Stomach (tissue), 8 donors: ENCODE measurements at regions not wholly inside any gene's neighbourhood (a gene's known extent, or its start where the extent isn't known, plus 50 kb on each side); places are given as distances from the start of the nearest gene placed in this dataset.

ENCODE experiments used
- DNase-seq, 2 donors: peaks; one replicate each; pipeline versions ENCODE4 v3.0.0 to v3.0.0-alpha.2; 2013 to 2019
- H3K27ac ChIP-seq, 5 donors: fragments of 200-600 bp in 4 of 5; sonication (generic) in 4 of 5; one replicate each; pipeline ENCODE4 v1.5.1; 2013 to 2019; ENCODE audit warnings: mild to moderate bottlenecking in 1 of 5, moderate library complexity in 1 of 5
- H3K27me3 ChIP-seq, 3 donors: fragments of 200-600 bp; sonication (generic); one replicate each; pipeline ENCODE4 v1.5.1; 2017 to 2019; ENCODE audit warnings: mixed run types in 1 of 3
- H3K36me3 ChIP-seq, 4 donors: fragments of 200-600 bp; sonication (generic); 1 replicate in 3 of 4; 2 replicates in 1 of 4; pipeline ENCODE4 v1.5.1; 2016 to 2019
- H3K4me1 ChIP-seq, 4 donors: fragments of 200-600 bp; sonication (generic); one replicate each; pipeline ENCODE4 v1.5.1; 2016 to 2019
- H3K4me3 ChIP-seq, 4 donors: fragments of 200-600 bp; sonication (generic) in 3 of 4; one replicate each; pipeline ENCODE4 v1.5.1; 2016 to 2019; ENCODE audit warnings: mild to moderate bottlenecking in 1 of 4
- H3K9me3 ChIP-seq, 4 donors: fragments of 200-600 bp; sonication (generic); one replicate each; pipeline ENCODE4 v1.5.1; 2016 to 2019
- CTCF ChIP-seq, 7 experiments: fragments of 450-650 bp in 4 of 7; fragments of 200-600 bp in 3 of 7; sonication (generic) in 3 of 7; IDR thresholded peaks; one replicate each; pipeline ENCODE4 v1.5.1; 2016 to 2019; ENCODE audit warnings: antibody characterized with exemption in 7 of 7, control low read depth in 2 of 7, mild to moderate bottlenecking in 1 of 7
- EP300 ChIP-seq: sonication (generic); formaldehyde crosslinking; IDR thresholded peaks from one replicate; pipeline ENCODE4 v1.6.1; 2017; ENCODE audit warnings: antibody characterized with exemption
- POLR2A ChIP-seq, 4 donors: fragments of 450-650 bp; IDR thresholded peaks; one replicate each; pipeline ENCODE4 v1.6.1; 2016; ENCODE audit warnings: antibody characterized with exemption in 4 of 4, control low read depth in 2 of 4, mild to moderate bottlenecking in 1 of 4, moderate library complexity in 1 of 4
- POLR2AphosphoS5 ChIP-seq, 3 donors: sonication (generic); formaldehyde crosslinking; IDR thresholded peaks; one replicate each; pipeline ENCODE4 v1.6.1; 2016; ENCODE audit warnings: antibody characterized with exemption in 3 of 3
- WGBS, 5 donors: extraction: QIAGEN DNeasy Blood & Tissue Kit in 3 of 5; methylation state at CpG; one replicate each; pipeline versions ENCODE4 v1.1.5 to v1.1.7; 2013 to 2018; 5-methylcytosine and 5-hydroxymethylcytosine counted together
- intact Hi-C: fragments of 100-400 bp; cut with DNase I; formaldehyde crosslinking; loops from one replicate; pipeline ENCODE4 v1.15.1; 2023; ENCODE audit warnings: low total_unique reads
- donor health status: healthy with polysubstance abuse.
- donor health status: Bipolar disorder and iron deficiency.
- donor health status: healthy.

GRCh38 chr13:79829880-79830279 is 348.9 kb downstream of the NDFIP2 start:
- Histone ChIP-seq H3K27me3 (no peaks in the 10 kb centered on the region), H3K36me3 (no peaks in the 10 kb centered on the region), H3K9me3 (no peaks in the 10 kb centered on the region), H3K4me3 (no peak overlapping the region), H3K4me1 (no peaks in the 10 kb centered on the region), H3K27ac (no peak overlapping the region)
- intact Hi-C loops: no loop called here
- DNase-seq: no peak
- 64 to 87% (median 72%) methylated on average over 2 of the region's 2 CpGs for WGBS, 5 donors
- TF ChIP-seq EP300 (no peak), POLR2AphosphoS5 (IDR thresholded peaks at IDR 0.05) (no peak), CTCF (IDR thresholded peaks at IDR 0.05) (no peak), POLR2A (IDR thresholded peaks at IDR 0.05) (no peak)

GRCh38 chr13:79825959-79826358 is 345.0 kb downstream of the NDFIP2 start:
- Histone ChIP-seq H3K27me3 (no peaks in the 10 kb centered on the region), H3K27ac (no peak overlapping the region), H3K9me3 (no peaks in the 10 kb centered on the region), H3K4me3 (no peak overlapping the region), H3K36me3 (no peaks in the 10 kb centered on the region), H3K4me1 (no peaks in the 10 kb centered on the region)
- no peak for DNase-seq
- TF ChIP-seq EP300 (no peak), CTCF (IDR thresholded peaks at IDR 0.05) (no peak), POLR2AphosphoS5 (IDR thresholded peaks at IDR 0.05) (no peak), POLR2A (IDR thresholded peaks at IDR 0.05) (no peak)
- intact Hi-C loops: no loop called here

- no peaks in the 10 kb centered on the region for H3K36me3 ChIP-seq
- no peak for DNase-seq
- WGBS, 5 donors: 86 to 97% (median 91%) methylated on average over 1 of the region's 1 CpG
- no peaks in the 10 kb centered on the region for H3K27me3 ChIP-seq
- no peak overlapping the region for H3K27ac ChIP-seq
- no peak overlapping the region for H3K4me3 ChIP-seq
- TF ChIP-seq EP300: no peak
- no peak for TF ChIP-seq POLR2AphosphoS5 (IDR thresholded peaks at IDR 0.05)
- no peak for TF ChIP-seq POLR2A (IDR thresholded peaks at IDR 0.05)
- no peak for TF ChIP-seq CTCF (IDR thresholded peaks at IDR 0.05)
- intact Hi-C loops: no loop called here
- H3K4me1 ChIP-seq: no peaks in the 10 kb centered on the region
- H3K9me3 ChIP-seq: no peaks in the 10 kb centered on the region
Observed at GRCh38 chr13:79815041-79815440, 334.1 kb downstream of the NDFIP2 start.

GRCh38 chr13:79812070-79812850 is 331.3 kb downstream of the NDFIP2 start:
- Histone ChIP-seq H3K9me3 (no peaks in the 10 kb centered on the region), H3K27ac (no peak overlapping the region), H3K27me3 (no peaks in the 10 kb centered on the region), H3K36me3 (no peaks in the 10 kb centered on the region), H3K4me1 (no peaks in the 10 kb centered on the region), H3K4me3 (no peak overlapping the region)
- no peak for TF ChIP-seq POLR2A (IDR thresholded peaks at IDR 0.05)
- no peak for TF ChIP-seq POLR2AphosphoS5 (IDR thresholded peaks at IDR 0.05)
- no peak for TF ChIP-seq EP300
- no peak for TF ChIP-seq CTCF (IDR thresholded peaks at IDR 0.05)
- intact Hi-C loops: no loop called here
- no peak for DNase-seq
- 81 to 91% (median 81%) methylated on average over 2 of the region's 2 CpGs for WGBS, 5 donors
